ENCODE measurements at regions not wholly inside any gene's neighbourhood (a gene's known extent, or its start where the extent isn't known, plus 50 kb on each side); places are given as distances from the start of the nearest gene placed in this dataset.

DNA sequence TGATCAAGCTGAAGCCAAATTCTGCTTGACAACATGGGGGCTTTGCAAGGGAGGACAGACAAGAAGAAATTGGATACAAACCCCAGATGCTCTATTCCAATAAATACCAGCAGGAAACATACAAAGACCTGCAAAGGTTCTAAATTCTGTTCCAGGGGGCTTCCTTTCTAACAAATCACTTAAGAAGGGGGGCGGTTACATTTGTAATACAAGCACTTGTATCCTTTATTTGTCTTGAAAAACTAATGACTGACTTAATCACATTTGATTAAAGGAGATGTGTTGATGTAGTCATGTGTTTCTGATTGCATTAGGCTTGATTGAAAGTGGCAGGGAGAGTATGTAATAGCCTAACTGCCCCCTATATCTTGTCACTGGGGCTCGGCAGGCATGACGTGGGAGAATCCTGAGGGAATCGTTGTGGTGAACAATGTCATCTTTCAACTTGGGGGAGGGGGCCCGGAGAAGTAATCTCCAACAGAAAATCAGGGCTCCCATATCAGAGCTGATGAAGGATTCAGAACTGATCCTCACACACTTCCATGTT is 361.7 kb downstream of the INSC start:
- no peak for TF ChIP-seq CTCF (IDR thresholded peaks at IDR 0.05; ENCODE audit: control insufficient read depth, extremely low read depth, insufficient read depth)
- H3K4me3 ChIP-seq (ENCODE audit: low read depth, low read length): no peak overlapping the region

DNA sequence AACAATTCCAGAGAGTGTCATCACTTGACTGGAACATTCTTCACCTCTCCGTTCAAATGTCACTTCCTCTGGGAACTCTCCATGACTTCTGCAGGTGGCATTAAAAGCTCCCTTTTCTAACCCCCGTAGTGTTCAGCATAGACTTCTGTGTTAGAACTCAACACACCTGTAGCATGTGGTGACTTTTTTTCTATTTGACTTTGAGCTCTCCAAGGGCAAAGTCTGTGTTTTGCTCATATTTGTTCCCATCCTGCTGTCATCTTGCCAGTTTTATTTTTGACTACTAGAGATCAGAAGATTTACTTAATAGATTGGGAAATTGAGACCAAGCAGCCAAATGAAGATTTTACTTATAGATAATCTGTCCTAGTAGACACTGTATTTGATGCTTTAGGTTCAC is 367.1 kb downstream of the INSC start:
- H3K4me3 ChIP-seq (ENCODE audit: low read depth, low read length): no peak overlapping the region
- TF ChIP-seq CTCF (IDR thresholded peaks at IDR 0.05; ENCODE audit: control insufficient read depth, extremely low read depth, insufficient read depth): no peak
- no peak for DNase-seq (ENCODE audit: low read depth)

More for the DNA sequence above, 361.7 kb downstream of the INSC start:
- no peak for DNase-seq (ENCODE audit: low read depth)

- TF ChIP-seq CTCF (IDR thresholded peaks at IDR 0.05; ENCODE audit: control insufficient read depth, extremely low read depth, insufficient read depth): no peak
- no peak for DNase-seq (ENCODE audit: low read depth)
- no peak overlapping the region for H3K4me3 ChIP-seq (ENCODE audit: low read depth, low read length)
Observed at GRCh38 chr11:15483205-15483604, 368.5 kb downstream of the INSC start.

GRCh38 chr11:15484398-15484797 is 369.7 kb downstream of the INSC start:
- DNase-seq (ENCODE audit: low read depth): no peak
- H3K4me3 ChIP-seq (ENCODE audit: low read depth, low read length): no peak overlapping the region
- no peak for TF ChIP-seq CTCF (IDR thresholded peaks at IDR 0.05; ENCODE audit: control insufficient read depth, extremely low read depth, insufficient read depth)

DNA sequence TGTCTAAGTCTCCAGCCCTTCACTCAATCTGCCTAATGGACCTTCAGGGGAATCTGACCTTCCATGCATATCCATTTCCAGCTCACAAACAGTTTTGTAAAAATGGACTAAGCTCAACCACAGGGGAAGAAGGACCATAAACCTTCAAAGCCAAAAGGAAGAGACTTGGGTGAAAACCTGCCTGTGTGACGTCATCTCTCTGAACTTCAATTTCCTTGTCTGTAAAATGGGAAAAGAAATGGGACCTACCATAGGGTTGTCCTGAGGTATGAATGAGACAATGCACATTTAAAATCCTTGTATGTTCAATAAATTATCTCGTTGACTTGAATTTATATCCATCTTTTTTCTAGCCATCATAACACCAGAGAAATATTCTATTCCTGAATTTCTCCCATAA is 370.7 kb downstream of the INSC start:
- no peak overlapping the region for H3K4me3 ChIP-seq (ENCODE audit: low read depth, low read length)
- no peak for DNase-seq (ENCODE audit: low read depth)
- TF ChIP-seq CTCF (IDR thresholded peaks at IDR 0.05; ENCODE audit: control insufficient read depth, extremely low read depth, insufficient read depth): no peak

DNA sequence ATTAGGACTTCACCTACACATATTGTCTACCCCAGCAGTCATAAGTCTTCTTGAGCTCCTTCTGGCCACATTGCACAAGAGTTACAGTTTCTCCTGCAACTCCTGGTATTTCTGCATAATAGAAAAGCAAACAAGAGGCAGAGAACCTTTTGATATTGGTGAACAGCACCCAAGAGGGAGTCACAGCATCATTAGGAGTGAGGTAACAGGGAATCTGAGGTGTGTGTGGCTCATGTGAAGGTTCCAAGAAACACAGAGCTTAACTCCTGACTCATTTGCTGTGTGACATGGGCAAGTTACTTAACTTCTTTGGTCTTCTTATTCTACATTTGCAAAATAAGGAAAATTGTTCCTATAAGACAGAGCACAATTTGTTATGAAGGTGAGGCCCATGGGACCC is 374.6 kb downstream of the INSC start:
- no peak for TF ChIP-seq CTCF (IDR thresholded peaks at IDR 0.05; ENCODE audit: control insufficient read depth, extremely low read depth, insufficient read depth)
- H3K4me3 ChIP-seq (ENCODE audit: low read depth, low read length): no peak overlapping the region
- no peak for DNase-seq (ENCODE audit: low read depth)

- H3K4me3 ChIP-seq (ENCODE audit: low read depth, low read length): no peak overlapping the region
- no peak for TF ChIP-seq CTCF (IDR thresholded peaks at IDR 0.05; ENCODE audit: control insufficient read depth, extremely low read depth, insufficient read depth)
- no peak for DNase-seq (ENCODE audit: low read depth)
Observed at GRCh38 chr11:15490535-15490934, 375.8 kb downstream of the INSC start.
